Hematopoietic multipotent progenitor cell treated with erythropoietin and hydrocortisone succinate and interleukin-3 and kit ligand, for 15 days (in vitro differentiated cells): ENCODE measurements at regions not wholly inside any gene's neighbourhood (a gene's known extent, or its start where the extent isn't known, plus 50 kb on each side); places are given as distances from the start of the nearest gene placed in this dataset.

Experiments used
- DNase-seq: peaks from one replicate; pipeline ENCODE4 v3.0.0-alpha.2; 2015; ENCODE audit warnings: low spot score

DNA sequence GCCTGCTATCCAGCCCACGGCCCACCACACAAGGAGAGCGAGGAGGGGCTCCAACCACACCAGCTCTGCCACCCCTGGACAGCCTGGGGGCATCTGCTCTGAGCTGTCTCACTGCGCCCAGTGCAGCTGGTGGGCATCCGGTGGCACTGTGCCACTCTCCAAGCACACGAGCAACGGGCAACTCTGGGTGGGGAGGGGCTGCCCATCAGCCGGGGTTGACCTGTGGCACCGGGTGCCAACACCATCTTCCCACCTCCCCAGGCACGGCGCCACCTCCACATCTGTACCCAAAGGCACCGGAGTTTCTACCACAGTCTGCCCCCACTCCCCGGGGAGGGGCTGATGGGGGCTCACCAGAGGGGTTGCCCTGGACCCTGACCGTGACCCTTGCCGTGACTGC lies 241.8 kb downstream of the RBFOX3 start:
- no peak for DNase-seq

DNA sequence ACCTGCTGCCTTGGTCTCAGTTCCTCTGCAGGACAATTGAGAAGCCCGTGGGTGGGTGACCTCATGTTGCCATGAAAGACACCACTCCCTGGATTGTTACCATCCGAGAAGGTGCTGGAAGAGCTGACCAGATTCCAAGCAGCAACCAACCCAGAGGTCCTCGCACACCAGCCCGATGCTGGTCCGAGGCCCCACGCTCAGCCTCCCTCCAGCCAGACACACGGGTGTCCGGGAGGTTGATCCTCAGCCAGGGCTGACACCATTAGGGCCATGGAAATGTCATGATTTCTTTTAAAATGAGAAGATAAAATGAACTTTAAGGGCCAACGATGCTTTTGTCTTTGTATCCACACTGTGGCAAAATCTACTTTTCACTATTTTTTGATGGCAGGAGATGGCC lies 242.3 kb downstream of the RBFOX3 start:
- no peak for DNase-seq

DNA sequence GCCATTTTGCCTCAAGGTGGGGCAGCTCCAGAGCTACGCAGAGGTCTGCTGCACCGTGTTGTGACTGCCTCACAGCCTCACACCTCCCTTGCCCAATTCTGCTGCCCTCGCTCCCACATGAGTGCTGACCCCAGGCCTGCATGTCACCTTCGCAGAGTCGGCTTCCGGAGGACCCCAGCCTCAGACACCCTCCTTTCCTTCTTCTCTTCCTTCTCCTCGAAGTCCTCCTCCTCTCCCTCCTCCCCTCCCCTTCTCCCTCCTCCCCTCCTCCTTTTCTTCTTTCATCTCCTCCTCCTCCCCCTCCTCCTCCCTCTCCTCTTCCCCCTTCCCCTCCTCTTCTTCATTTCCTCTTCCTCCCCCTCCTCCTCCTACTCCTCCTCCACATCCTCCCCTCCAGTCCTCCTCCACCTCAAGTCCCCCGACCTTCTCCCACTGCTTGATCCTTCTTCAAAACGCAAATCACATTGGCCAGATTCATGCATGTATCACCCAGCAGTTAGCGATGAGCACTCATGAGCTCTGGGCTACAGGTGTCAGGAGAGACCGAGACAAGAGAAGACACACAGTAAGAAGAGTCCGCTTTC lies 243.8 kb downstream of the RBFOX3 start:
- DNase-seq: no peak

DNA sequence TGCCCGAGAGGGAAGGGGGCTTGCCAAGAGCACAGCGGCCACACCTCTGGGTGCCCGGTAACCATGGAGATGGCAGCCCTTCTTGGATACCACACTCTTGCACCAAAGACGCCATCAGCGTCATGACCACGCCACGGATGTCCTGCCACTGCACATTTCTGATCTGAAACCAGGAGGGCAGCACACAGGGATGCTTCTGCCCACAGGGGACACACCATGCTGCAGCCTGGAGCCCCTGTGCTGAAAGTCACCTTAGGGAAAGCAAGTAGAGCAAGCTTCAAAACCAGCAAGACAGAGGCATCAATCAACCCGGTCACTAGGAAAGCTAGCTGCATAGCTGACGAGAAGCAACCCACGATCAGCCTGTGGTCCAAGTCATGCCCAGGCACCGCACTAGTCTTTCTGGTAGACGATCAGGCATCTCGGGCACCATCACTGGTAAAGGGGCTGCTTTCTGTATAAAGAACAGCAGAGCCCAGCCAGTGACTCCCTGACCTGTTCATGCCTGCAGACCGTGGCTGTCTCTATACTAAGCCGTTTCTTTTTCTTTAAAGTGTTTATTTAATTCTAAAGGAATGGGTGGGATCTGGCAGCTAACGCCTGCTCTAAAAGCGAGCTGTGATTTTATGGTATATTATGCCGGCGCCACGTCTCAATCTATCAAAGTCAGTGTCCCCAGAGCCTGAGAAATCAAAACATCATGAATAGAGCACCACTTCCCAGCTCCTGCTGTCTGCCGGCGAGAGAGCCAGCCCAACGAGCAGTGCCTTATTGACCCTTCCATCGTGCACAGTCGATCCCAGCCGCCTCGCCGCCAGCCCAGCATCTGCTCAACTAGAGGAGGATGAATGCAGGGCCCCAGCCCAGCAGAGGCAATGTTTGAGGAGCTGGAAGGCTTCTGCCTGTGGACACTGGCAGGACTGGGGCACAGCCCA lies 244.7 kb downstream of the RBFOX3 start:
- no peak for DNase-seq

DNA sequence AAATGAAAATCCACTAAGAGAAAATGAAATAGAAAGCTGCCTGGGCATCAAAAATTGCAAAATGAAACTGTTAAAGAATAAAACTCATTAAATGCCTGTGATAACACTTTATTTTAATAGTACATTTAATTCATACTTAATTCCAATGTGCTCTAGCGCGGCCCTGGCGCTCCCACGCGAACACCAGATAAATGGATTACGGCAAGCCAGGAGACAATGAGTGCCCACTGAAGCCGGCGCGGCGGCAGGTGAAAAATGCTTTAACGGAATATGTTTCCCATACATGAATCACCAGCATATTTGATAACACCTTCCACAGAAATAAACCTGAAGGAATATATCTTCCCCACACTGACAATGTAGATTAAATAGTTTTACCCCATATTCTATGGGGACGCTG lies 245.5 kb downstream of the RBFOX3 start:
- no peak for DNase-seq

DNA sequence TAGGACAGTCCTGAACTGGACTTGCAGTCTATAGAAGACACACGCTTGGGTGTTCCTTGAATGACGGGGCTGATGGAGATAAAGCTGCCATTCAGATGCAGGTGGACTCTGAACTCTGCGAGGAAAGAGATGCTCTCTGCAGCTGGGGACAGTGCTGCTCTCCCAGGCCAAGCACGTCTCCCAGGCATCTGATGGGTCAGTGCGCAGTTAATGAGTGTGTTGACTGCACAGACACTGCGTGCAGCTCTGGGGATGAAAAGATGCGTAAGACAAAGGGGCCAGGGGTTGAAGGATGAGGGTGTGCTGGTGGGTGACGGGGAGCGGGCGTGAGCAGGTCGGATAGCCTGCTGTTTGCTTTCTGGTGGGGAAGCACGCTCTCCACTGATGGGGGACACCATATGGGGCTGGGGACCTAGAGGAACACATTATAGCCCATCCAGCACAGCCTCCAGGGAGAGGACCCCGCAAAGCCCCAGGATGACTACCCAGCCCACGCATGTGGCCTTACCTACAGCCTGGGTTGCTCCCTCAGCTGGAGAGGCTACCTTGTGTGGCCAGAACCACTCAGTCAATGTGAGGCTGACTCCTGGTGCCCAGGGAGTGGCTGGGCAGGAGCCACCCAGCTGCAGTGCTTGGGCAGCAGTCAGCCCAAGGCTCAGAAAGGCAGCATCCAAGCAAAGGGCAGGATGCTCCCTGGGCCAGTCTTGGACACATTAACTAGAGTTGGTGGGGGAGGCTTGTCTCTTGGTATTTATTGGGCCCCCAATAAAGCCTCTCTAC lies 246.3 kb downstream of the RBFOX3 start:
- DNase-seq: no peak

DNA sequence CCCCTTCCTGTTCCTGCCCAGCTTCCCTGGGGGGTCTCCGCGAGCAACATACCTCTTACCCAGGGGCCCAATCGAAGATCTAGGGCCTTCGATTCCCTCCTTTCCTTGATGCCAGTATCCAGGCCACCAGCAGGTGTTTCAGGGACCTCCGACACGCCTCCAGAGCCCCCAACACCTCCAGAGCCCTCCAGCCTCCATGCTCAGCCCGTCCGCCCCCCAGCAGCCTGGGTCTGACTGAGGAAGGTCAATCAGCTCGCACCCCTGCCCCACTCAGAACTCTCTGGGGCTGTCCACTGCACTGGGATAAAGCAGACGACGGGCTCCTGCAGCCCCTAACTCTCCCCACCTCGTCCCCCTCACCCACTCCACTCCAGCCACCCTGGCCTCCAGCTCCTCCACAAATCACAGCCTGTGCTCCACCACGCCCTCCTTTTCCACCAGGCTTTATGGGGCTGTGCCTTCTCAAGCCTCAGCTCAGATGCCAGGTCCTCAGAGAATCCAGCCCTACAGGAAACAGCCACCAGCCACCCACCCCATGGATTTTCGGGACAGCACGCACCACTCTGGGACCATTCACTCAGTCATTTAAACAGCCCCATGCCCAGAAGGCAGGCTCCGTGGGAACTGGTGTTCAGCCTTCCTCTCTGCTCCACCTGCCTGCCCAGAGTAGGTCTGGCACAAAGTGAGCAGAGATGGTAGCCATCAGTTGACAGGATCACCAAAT lies 247.1 kb downstream of the RBFOX3 start:
- no peak for DNase-seq

DNA sequence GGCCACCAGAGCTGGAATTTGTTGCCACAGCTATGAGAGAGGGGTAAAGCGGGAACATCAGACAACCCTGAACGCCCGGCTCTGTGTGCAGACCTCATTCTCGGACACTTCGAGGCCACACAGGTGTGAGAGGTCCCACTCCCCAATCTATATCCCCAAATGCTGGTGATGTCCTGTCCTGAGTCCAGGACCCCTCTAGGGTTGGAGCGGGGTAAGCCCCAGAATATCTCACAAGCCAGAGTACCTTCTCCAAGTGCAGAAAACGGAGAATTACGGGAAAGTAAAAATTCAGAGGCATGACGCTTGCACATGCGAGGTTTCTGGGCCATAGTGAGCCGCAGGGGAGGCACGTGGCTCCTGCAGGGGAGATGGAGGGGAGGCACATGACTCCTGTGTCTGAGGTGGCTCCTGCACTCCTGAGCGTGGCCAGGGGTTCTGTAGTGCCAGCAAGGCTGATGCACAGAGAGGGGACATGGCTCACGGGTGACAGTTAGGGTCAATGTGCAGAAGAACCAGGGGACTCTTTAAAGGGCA lies 248.0 kb downstream of the RBFOX3 start:
- no peak for DNase-seq

DNA sequence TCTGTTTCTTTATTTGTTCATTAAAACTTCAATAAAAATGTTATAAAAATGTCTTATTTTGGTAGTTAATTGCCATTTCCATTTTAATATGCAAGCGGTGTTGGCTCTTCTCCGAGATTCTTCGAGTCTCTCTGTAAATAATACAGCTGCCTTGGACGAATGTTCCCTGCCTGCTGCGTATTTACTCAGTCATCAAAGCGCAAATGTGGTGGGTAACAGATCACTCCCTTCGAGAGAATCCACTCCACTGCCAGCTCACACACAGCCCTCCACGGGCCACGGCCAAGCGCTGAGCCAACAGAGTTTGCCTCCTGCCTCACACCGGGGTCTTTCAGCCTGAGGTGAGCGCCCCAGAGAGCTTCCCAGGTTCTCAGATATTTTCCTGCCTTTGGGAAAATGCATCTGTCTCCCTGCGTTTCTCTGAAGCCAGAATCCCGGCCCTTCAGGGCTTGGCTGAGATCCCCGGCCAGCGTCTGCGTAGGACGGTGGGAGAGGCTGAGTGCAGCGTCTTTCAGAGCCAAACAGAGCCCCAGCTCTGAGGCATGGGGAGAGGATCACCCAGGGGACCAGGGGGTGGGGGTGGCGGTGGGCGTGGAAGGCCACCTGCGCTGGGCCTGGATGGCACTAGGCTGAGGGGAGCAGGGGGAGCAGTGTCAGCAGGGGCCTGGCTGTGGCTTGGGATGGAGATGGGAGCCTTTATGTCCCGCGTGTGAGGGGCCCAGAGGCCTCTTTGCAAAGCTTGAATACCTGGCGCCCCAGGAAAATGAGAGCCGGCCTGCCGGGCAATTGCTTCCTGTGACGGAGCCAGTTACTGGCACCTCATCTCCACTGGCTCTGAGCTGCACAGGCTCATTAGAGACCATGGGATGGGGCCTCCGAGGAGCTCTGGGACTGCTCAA lies 248.7 kb downstream of the RBFOX3 start:
- DNase-seq: no peak

DNA sequence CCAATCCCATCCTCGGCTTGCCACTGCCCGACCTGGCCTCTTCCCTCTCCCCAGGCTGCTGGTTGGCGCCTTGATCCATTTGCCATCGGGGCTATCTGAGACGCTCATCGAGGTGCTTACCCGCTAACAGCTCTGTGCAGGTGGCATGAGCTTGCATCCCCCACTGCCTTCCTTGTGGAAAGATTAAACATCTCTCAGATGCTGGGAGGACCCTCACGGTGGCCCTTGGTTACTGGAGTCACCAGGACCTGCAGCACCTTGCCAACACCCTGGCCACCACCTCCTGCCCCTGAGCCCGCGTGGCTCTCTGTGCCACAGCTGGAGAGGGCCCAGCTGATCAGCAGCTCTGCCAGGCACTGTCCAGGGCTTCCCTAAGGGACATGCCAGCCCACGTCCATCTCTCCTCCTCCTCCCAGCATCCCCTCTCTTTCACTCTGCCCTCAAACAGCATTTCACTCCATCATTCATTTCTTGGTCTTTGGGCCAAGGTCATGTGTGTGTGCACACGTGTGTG lies 249.6 kb downstream of the RBFOX3 start:
- DNase-seq: no peak

DNA sequence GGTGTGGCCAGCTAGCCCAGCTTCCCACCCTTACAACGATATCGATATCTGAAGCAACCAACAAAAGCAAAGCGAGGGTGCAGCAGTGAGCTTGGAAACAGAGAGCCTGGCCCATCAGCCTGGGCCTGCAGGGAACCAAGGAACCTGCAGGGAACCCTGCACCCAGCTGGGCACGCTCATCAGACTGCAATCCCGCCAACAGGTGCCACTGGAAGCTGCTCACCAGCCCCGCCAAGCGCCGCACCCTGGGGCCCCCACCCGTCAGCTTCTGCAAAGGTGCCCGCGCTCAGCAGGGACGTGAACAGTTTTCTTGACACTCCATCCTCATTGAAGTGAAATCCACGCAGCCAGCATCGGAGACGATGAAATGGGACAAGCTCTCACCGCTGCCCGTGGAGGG lies 250.7 kb downstream of the RBFOX3 start:
- DNase-seq: no peak

DNA sequence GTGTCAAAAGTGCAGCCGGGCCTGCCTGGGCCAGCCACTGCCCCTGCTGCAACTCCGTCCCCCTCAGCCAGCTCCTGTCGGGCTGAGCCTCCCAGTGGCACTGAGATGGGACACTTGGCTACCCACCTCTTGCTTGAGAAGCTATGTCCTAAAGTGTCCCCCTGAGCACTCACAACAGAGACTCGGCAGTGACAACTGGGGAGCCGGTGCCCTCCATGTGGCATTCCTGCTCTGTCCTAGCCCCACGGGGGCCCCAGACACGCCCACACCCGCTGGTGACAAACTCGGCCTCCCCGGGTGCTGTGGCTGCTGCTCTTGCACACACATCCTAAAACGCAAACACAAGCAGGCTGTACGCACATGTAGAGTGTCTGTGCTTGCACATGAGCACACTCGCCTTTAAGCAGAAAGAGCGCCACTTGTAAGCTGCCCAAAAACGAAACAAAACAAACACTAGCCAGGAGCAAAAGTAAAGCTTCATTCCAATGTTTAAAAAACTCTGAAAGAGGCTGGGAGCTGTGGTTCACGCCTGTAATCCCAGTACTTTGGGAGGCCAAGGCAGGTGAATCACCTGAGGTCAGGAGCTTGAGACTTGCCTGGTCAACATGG lies 253.9 kb downstream of the RBFOX3 start:
- DNase-seq: no peak

DNA sequence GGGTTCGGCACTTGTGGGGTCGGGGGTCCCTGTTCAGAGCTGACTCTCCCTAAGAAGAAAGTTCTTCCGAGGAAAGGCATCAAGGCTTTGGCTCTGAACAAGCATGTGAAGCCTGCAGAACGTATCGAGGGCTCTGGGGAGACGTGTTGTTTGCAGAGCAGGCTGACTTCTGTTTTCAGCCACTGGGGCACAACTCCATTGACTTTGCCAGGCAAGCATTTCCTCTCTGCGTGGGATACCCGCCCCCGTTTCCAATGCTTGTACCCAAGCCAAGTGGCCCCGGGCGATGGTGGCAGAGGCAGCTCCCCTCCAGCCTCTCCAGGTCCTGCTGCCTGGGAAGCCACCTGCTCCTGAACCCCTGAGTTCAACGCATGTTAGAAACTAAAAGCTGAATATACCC lies 255.7 kb downstream of the RBFOX3 start:
- no peak for DNase-seq

DNA sequence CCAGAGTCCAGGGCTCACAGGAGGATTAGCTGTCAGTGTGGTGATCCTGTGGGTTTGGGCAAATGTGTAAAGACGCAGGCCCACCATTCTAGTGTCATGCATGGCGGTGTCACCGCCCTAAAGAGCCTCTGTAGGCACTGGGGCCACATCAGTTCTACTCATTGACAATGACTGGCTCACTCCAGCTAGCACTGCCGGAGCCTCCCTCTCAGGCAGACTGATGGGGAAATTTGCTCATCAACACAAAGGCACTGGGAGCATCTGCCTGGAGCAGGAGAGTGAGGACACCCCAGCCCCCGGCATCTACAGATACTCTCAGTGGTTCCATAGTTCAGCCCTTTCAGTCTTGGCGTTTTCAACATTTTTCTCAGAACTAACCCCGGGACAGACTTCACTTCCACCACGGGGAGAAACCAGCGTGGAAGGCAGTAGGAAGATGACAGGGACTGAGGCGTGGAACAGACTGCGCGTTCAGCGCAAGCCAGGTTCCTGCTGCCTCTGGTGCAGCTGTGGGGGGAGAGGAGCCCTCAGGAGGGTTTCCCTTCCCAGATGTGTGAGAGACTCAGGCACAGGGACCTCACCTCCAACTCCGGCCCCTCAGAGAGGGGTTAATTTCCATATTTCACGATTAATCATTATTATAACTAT lies 256.6 kb downstream of the RBFOX3 start:
- no peak for DNase-seq

DNA sequence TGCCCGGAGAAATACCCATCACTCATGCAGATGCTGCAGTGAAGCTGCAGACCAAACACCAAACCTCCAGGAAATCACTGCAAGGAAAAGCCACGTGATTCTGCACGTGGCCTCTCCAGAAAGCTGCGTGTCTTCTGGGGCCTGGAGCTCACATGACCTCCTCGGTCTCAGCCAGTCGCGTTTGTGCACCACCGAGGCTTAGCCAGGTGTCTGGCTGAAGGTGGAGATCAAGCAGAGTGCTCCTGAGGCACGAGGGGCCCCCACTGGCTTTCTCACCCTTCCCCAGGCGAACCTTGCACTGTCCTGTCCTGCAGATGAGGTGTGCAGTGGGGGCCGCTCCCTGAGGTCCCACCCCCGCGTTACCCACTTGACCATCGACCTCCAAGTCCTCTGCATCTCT lies 257.3 kb downstream of the RBFOX3 start:
- DNase-seq: no peak

DNA sequence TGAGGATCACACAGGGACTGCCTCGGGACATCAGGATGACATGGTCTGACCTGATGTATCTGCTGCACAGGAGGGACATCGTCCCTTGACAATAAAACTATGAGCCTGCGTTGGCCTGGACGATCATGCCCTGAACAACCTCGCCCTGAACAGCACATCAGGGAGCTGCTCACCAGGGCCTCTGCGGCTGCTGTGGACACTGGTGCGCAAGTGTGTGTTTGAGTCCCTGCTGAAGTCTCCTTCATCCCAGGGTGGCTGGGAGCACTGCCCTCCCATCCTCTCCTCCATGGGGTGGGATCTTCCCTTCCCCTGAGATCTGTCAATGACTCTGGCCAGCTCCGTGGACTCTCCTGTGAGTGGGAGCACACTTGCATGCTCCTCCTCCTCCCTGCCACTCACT lies 257.8 kb downstream of the RBFOX3 start:
- no peak for DNase-seq

DNA sequence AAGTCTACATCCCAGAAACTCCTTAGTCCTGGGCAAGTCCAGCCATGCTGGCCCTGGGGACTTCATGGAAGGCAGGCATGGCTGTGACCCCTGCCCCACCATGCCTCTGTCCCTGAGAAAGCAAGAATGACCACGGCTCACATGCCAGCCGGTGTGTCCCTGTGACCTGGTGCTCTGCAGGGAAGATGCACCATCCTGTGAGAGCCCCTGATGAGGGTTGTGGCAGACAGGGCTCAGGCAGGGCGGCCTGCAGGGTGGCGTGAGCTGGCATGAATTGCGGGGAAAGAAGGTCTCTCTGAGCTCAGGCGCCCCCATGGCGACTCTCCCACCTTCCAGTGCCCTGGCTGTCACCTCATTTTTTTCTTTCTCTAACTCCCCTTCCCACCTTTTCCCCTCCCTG lies 260.3 kb downstream of the RBFOX3 start:
- DNase-seq: no peak

DNA sequence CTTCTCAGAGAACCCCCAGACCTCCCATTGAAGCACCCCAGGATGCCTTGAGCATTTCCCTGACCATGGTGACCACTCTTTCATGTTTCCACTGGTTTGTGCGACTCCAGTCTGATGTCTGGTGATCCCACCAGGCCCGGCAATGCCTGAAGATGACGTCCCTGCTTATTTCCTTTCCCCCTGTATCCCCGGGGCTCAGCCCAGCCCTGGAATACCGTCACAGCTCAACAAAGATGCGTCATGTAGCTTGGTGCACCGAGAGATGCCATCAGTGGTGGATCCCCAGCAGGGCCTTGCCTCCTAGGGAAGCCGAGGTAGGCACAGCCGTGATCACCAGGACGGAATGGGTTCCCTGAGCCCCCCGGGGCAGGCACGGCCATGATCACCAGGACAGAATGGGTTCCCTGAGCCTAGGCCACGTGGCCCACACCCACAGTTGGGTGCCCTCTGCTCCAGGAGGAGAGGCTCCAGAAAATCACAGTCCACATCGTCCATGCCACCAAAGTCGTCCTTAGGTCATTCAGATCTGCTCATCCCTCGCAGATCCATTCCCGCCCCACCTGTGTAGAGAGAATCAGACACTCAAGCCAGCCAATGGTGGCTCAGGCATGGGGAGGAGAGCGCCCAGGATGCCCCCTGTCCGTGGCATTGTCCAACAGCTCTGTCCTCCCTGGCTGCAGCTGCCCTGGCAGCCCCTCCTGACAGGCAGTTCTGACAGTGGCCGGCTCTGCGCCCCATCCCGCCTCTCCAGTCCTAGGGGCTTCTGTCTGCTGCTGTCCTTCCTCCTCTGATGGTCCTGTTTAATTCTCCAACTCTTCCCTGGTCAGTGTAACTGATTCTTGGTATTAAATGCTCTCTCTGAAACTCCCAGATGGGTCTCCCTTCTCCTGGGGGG lies 261.1 kb downstream of the RBFOX3 start:
- no peak for DNase-seq

DNA sequence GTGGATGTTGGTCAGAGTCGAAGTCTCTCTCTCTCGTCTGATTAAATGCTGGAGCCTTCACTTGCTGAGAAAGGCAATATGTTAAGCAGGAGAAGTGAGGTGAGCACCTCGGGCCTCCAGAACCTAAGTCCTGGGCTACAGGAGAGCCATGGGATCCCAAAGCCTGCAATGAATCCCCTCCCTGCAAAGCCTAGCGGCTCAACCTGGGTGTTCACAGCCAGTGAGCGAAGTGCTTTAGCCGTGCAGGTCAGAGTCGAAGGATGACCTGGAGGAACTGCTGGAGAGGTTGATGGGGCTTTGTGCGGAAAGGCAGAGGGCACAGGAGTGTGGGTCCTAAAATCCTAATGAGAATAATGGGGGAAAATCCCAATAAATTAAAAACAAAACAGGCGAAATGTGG lies 267.8 kb downstream of the ENGASE start:
- no peak for DNase-seq
